OCI-LY7 (cell line): ENCODE measurements at regions not wholly inside any gene's neighbourhood (a gene's known extent, or its start where the extent isn't known, plus 50 kb on each side); places are given as distances from the start of the nearest gene placed in this dataset.

ENCODE experiments used
- BruUV-seq: library from RNA; stranded (reverse); fragments of 400-500 nt; replicated peaks from 2 replicates; lab custom pipeline; 2021; lab: Mats Ljungman, UMichigan
- CTCF ChIA-PET: fragments of 300-600 bp; sonication (Branson Sonifier 250); formaldehyde crosslinking; loops from one replicate; lab custom pipeline; 2022; ENCODE audit warnings: antibody characterized with exemption; ENCODE audit not compliant: unreplicated experiment; lab: Charles Lee
- POLR2A ChIA-PET: fragments of 300-600 bp; sonication (Branson Sonifier 250); formaldehyde crosslinking; loops from one replicate; lab custom pipeline; 2022; ENCODE audit warnings: antibody characterized with exemption; lab: Charles Lee
- DNase-seq: peaks from one replicate; pipeline ENCODE4 v3.0.0-alpha.2; 2015; ENCODE audit warnings: low spot score
- H2AFZ ChIP-seq: fragments of 200-600 bp; sonication (generic), shearing (Covaris generic); 2 replicates; pipeline ENCODE4 v1.6.1; 2014; ENCODE audit warnings: mild to moderate bottlenecking, antibody characterized with exemption, low read length, moderate library complexity
- H3K27ac ChIP-seq: fragments of 200-600 bp; sonication (generic); 2 replicates; pipeline ENCODE4 v1.5.1; 2014; ENCODE audit warnings: mixed run types, low read depth, mild to moderate bottlenecking, moderate library complexity, low read length, inconsistent platforms; ENCODE audit not compliant: poor library complexity, severe bottlenecking
- H3K36me3 ChIP-seq: fragments of 200-600 bp; sonication (generic); 2 replicates; pipeline ENCODE4 v1.6.1; 2014; ENCODE audit warnings: mild to moderate bottlenecking, antibody characterized with exemption, low read length, moderate library complexity, mixed read lengths; ENCODE audit not compliant: insufficient read depth
- H3K4me1 ChIP-seq: fragments of 200-600 bp; sonication (generic); 2 replicates; pipeline ENCODE4 v1.5.1; 2014; ENCODE audit warnings: mild to moderate bottlenecking, low read length; ENCODE audit not compliant: insufficient read depth, poor library complexity, severe bottlenecking
- H3K4me2 ChIP-seq: fragments of 200-600 bp; sonication (generic); 2 replicates; pipeline ENCODE4 v1.6.1; 2014; ENCODE audit warnings: mild to moderate bottlenecking, low read length
- H3K4me3 ChIP-seq: fragments of 200-600 bp; sonication (generic); 2 replicates; pipeline ENCODE4 v1.5.1; 2014; ENCODE audit warnings: mild to moderate bottlenecking, low read depth, low read length; ENCODE audit not compliant: poor library complexity, severe bottlenecking
- H3K79me2 ChIP-seq: fragments of 200-600 bp; sonication (generic); 2 replicates; pipeline ENCODE4 v1.6.1; 2016; ENCODE audit warnings: low read depth, mild to moderate bottlenecking, low read length, moderate library complexity, mixed read lengths; ENCODE audit not compliant: insufficient read depth
- H3K9me2 ChIP-seq: fragments of 200-600 bp; sonication (generic); 2 replicates; pipeline ENCODE4 v1.6.1; 2016; ENCODE audit warnings: mild to moderate bottlenecking, low read length, mixed read lengths; ENCODE audit not compliant: insufficient read depth
- H3K9me3 ChIP-seq: fragments of 200-600 bp; sonication (generic); 2 replicates; pipeline ENCODE4 v1.6.1; 2014; ENCODE audit warnings: mild to moderate bottlenecking, mixed run types, low read length, mixed read lengths
- H4K20me1 ChIP-seq: fragments of 200-600 bp; sonication (generic); 2 replicates; pipeline ENCODE4 v1.6.1; 2014; ENCODE audit warnings: mild to moderate bottlenecking, antibody characterized with exemption, low read length, moderate library complexity, mixed read lengths; ENCODE audit not compliant: insufficient read depth
- CTCF ChIP-seq: fragments of 200-600 bp; sonication (generic); conservative IDR thresholded peaks from 2 replicates; pipeline ENCODE4 v1.5.1; 2014; ENCODE audit warnings: mild to moderate bottlenecking, antibody characterized with exemption, low read length, moderate library complexity, mixed read lengths
- EZH2phosphoT487 ChIP-seq: fragments of 200-600 bp; sonication (generic); IDR thresholded peaks from 2 replicates; pipeline ENCODE4 v1.6.1; 2018; ENCODE audit warnings: low read depth, borderline replicate concordance, mild to moderate bottlenecking, mixed run types, antibody characterized with exemption, low read length, moderate library complexity, mixed read lengths
- intact Hi-C: fragments of 100-400 bp; cut with micrococcal nuclease; formaldehyde crosslinking; loops from one replicate; pipeline ENCODE4 v1.10.0; 2022; ENCODE audit not compliant: unreplicated experiment

DNA sequence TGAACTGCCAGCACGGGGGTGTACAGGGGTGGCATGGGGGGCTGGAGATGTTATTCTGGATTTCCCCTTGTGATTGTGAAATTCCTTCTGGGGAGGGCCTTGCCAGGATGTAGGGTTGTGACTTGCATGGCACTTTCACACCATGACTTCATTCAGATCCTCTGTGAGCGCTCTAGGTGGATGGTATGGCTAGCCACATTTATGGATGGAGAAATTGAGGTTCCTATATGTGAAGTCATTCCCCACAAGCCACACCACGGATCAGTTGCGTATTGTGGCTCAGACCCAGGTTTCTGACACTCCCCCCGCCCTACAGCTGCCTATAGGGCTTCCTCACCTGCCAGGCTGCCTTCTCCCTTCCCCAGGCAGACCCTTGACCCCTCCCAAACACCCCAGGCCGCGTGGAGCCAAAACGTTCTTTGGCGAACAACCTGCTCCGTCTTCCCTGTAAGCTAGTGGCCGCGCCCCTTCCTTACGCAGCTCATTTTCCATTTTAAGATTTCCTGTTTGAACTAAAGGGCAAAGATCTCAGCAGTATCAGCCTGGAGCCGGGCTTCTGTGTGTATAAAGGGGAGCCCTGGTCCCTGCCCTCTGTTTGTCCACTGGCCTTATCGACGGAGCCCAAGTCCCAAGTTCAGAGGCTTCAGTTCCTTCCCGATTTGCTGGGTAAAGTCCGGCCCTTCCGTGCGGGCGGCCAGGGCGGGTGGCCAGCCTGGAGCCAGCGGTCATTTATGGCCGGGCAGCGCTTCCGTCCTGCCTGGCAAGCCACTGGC lies 97.8 kb upstream of the KLF4 start:
- ChIA-PET CTCF (no interaction called here), POLR2A (no interaction called here)
- H3K79me2 ChIP-seq: no peaks in the 10 kb centered on the region
- H3K27ac ChIP-seq: no peak overlapping the region
- no peaks in the 10 kb centered on the region for H3K9me3 ChIP-seq
- H3K9me2 ChIP-seq: no peaks in the 10 kb centered on the region
- TF ChIP-seq CTCF (no peak), EZH2phosphoT487 (no peak)
- no peak overlapping the region for H3K4me3 ChIP-seq
- H3K4me1 ChIP-seq: no peaks in the 10 kb centered on the region
- H3K4me2 ChIP-seq: no peak overlapping the region
- intact Hi-C loops: no loop called here
- no peak overlapping the region for H2AFZ ChIP-seq
- DNase-seq: no peak
- no peaks in the 10 kb centered on the region for H4K20me1 ChIP-seq
- no TSS peak for BruUV-seq
- no peaks in the 10 kb centered on the region for H3K36me3 ChIP-seq

- BruUV-seq: no TSS peak
- H3K79me2 ChIP-seq: no peaks in the 10 kb centered on the region
- no peaks in the 10 kb centered on the region for H3K9me3 ChIP-seq
- ChIA-PET CTCF (no interaction called here), POLR2A (no interaction called here)
- no peak for DNase-seq
- no peak overlapping the region for H3K4me3 ChIP-seq
- no peaks in the 10 kb centered on the region for H3K4me1 ChIP-seq
- no peak overlapping the region for H2AFZ ChIP-seq
- no peak overlapping the region for H3K4me2 ChIP-seq
- no peaks in the 10 kb centered on the region for H3K9me2 ChIP-seq
- TF ChIP-seq EZH2phosphoT487 (no peak), CTCF (no peak)
- no peaks in the 10 kb centered on the region for H4K20me1 ChIP-seq
- no peak overlapping the region for H3K27ac ChIP-seq
- no peaks in the 10 kb centered on the region for H3K36me3 ChIP-seq
- intact Hi-C loops: no loop called here
Measured at GRCh38 chr9:107586493-107586892, 96.9 kb upstream of the KLF4 start.

- BruUV-seq: no TSS peak
- H3K9me2 ChIP-seq: no peaks in the 10 kb centered on the region
- intact Hi-C loops: no loop called here
- ChIA-PET CTCF (no interaction called here), POLR2A (no interaction called here)
- H3K27ac ChIP-seq: no peak overlapping the region
- H3K79me2 ChIP-seq: no peaks in the 10 kb centered on the region
- H4K20me1 ChIP-seq: no peaks in the 10 kb centered on the region
- no peak overlapping the region for H3K4me3 ChIP-seq
- no peaks in the 10 kb centered on the region for H3K4me1 ChIP-seq
- H3K9me3 ChIP-seq: no peaks in the 10 kb centered on the region
- no peak for DNase-seq
- H2AFZ ChIP-seq: no peak overlapping the region
- TF ChIP-seq EZH2phosphoT487: no peak
- TF ChIP-seq CTCF: no peak
- H3K36me3 ChIP-seq: no peaks in the 10 kb centered on the region
- H3K4me2 ChIP-seq: no peak overlapping the region
Measured at GRCh38 chr9:107585465-107585864, 95.9 kb upstream of the KLF4 start.
